Upper lobe of left lung (tissue), 4 donors: ENCODE measurements at regions not wholly inside any gene's neighbourhood (a gene's known extent, or its start where the extent isn't known, plus 50 kb on each side); places are given as distances from the start of the nearest gene placed in this dataset.

Experiments used
- EP300 ChIP-seq, 4 donors: sonication (generic); formaldehyde crosslinking; IDR thresholded peaks; one replicate each; pipeline ENCODE4 v1.5.1; 2017; ENCODE audit warnings: antibody characterized with exemption in 4 of 4, control low read depth in 2 of 4
- POLR2A ChIP-seq, 4 donors: fragments of 450-650 bp; IDR thresholded peaks; one replicate each; pipeline ENCODE4 v1.5.1; 2016 to 2017; ENCODE audit warnings: antibody characterized with exemption in 4 of 4, mild to moderate bottlenecking in 2 of 4
- POLR2AphosphoS5 ChIP-seq, 2 donors: sonication (generic); formaldehyde crosslinking; IDR thresholded peaks; one replicate each; pipeline ENCODE4 v1.5.1; 2017; ENCODE audit warnings: antibody characterized with exemption in 2 of 2
- TF ChIP-seq, protein P1 (sequence below), 6 experiments: fragments of 450-650 bp in 4 of 6; fragments of 200-600 bp in 2 of 6; sonication (generic) in 2 of 6; IDR thresholded peaks; one replicate each; pipeline ENCODE4 v1.5.1; 2016 to 2019; ENCODE audit warnings: antibody characterized with exemption in 6 of 6

DNA sequence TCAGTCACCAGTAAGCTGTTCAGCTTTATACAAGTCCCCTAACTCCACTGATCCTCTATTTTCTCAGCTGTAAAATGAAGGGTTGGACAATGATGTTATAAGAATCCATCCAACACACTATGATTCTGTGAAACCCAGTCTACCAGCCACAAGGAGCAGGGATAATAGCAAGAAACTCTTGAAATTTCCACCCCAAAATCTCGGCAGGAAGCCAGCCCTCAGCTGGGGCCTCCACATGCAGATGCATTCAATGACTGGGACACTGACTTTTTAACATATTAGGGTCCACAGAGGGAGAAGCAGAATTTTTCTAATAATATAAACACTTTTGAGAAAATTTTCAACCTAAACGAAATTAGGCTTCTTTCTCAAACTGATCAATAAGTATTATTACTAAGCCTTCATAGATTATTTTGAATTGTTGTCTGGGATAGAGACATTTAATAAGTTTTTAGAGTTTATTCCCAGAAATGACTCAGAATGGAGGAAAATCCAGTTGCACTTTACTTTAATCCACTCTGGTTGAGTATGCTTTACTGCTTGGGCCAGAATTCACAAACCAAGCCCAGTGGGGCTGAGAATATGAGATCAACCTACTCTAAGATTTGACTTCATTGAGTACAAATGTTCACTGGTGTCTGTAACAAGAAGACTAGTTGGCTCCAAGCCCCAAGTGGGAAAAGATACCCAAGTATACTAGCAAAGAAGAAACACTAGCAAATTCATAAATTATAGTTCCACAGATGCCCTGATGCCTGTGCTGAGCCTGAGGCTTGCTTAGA lies 168.6 kb downstream of the C7orf25 start:
- TF ChIP-seq, protein P1, sequence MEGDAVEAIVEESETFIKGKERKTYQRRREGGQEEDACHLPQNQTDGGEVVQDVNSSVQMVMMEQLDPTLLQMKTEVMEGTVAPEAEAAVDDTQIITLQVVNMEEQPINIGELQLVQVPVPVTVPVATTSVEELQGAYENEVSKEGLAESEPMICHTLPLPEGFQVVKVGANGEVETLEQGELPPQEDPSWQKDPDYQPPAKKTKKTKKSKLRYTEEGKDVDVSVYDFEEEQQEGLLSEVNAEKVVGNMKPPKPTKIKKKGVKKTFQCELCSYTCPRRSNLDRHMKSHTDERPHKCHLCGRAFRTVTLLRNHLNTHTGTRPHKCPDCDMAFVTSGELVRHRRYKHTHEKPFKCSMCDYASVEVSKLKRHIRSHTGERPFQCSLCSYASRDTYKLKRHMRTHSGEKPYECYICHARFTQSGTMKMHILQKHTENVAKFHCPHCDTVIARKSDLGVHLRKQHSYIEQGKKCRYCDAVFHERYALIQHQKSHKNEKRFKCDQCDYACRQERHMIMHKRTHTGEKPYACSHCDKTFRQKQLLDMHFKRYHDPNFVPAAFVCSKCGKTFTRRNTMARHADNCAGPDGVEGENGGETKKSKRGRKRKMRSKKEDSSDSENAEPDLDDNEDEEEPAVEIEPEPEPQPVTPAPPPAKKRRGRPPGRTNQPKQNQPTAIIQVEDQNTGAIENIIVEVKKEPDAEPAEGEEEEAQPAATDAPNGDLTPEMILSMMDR (IDR thresholded peaks at IDR 0.05), result no peak
- TF ChIP-seq POLR2A (IDR thresholded peaks at IDR 0.05) (no peak), POLR2AphosphoS5 (IDR thresholded peaks at IDR 0.05) (no peak), EP300 (IDR thresholded peaks at IDR 0.05) (no peak)
